ENCODE measurements at regions not wholly inside any gene's neighbourhood (a gene's known extent, or its start where the extent isn't known, plus 50 kb on each side); places are given as distances from the start of the nearest gene placed in this dataset.
"Not testable (repeated sequence)": the region's sequence is repeated elsewhere in the genome, so short reads cannot be mapped to it uniquely, and the experiment has no call there.

- DNase-seq (no peak), ATAC-seq (no peak)
- Mint-ChIP-seq H3K4me3 (no peak overlapping the region), H3K27me3 (ENCODE audit: low read depth) (peaks cover 5% of the 10 kb centered on the region), H3K27ac (no peak overlapping the region), H3K4me1 (ENCODE audit: low read depth) (no peaks in the 10 kb centered on the region), H3K36me3 (ENCODE audit: low read depth) (no peaks in the 10 kb centered on the region), H3K9me3 (ENCODE audit: insufficient read depth) (no peaks in the 10 kb centered on the region)
- POLR2A ChIA-PET, result no interaction called here
- CTCF ChIA-PET, result no interaction called here
Measured at GRCh38 chr1:99551812-99552614, 93.9 kb upstream of the PALMD start.

GRCh38 chr1:99553301-99553700, 92.6 kb upstream of the PALMD start:
- POLR2A ChIA-PET, result no interaction called here
- ATAC-seq (no peak), DNase-seq (no peak)
- H3K4me1 Mint-ChIP-seq (ENCODE audit: low read depth), result no peaks in the 10 kb centered on the region
- H3K4me3 Mint-ChIP-seq, result no peak overlapping the region
- no peak overlapping the region for H3K27ac Mint-ChIP-seq
- no peaks in the 10 kb centered on the region for H3K9me3 Mint-ChIP-seq (ENCODE audit: insufficient read depth)
- peaks cover 9% of the 10 kb centered on the region for H3K27me3 Mint-ChIP-seq (ENCODE audit: low read depth)
- no peaks in the 10 kb centered on the region for H3K36me3 Mint-ChIP-seq (ENCODE audit: low read depth)
- CTCF ChIA-PET, result no interaction called here

- ATAC-seq; H3K9me3 Mint-ChIP-seq (ENCODE audit: insufficient read depth); CTCF ChIA-PET; H3K27ac Mint-ChIP-seq; H3K27me3 Mint-ChIP-seq (ENCODE audit: low read depth); DNase-seq; H3K4me1 Mint-ChIP-seq (ENCODE audit: low read depth); H3K4me3 Mint-ChIP-seq; POLR2A ChIA-PET; H3K36me3 Mint-ChIP-seq (ENCODE audit: low read depth): not testable (repeated sequence)
Measured at GRCh38 chr1:99553819-99554218, 92.1 kb upstream of the PALMD start.

- ChIA-PET POLR2A (no interaction called here), CTCF (no interaction called here)
- DNase-seq (no peak), ATAC-seq (no peak)
- H3K4me1 Mint-ChIP-seq (ENCODE audit: low read depth), result no peaks in the 10 kb centered on the region
- H3K27ac Mint-ChIP-seq, result no peak overlapping the region
- peaks cover 9% of the 10 kb centered on the region for H3K27me3 Mint-ChIP-seq (ENCODE audit: low read depth)
- no peaks in the 10 kb centered on the region for H3K9me3 Mint-ChIP-seq (ENCODE audit: insufficient read depth)
- no peak overlapping the region for H3K4me3 Mint-ChIP-seq
- H3K36me3 Mint-ChIP-seq (ENCODE audit: low read depth), result no peaks in the 10 kb centered on the region
Measured at GRCh38 chr1:99554727-99555126, 91.2 kb upstream of the PALMD start.

- no peaks in the 10 kb centered on the region for H3K9me3 Mint-ChIP-seq (ENCODE audit: insufficient read depth)
- H3K36me3 Mint-ChIP-seq (ENCODE audit: low read depth), result no peaks in the 10 kb centered on the region
- H3K4me3 Mint-ChIP-seq, result no peak overlapping the region
- CTCF ChIA-PET, result no interaction called here
- peaks cover 7% of the 10 kb centered on the region for H3K27me3 Mint-ChIP-seq (ENCODE audit: low read depth)
- POLR2A ChIA-PET, result no interaction called here
- no peaks in the 10 kb centered on the region for H3K4me1 Mint-ChIP-seq (ENCODE audit: low read depth)
- H3K27ac Mint-ChIP-seq, result no peak overlapping the region
- DNase-seq, result no peak
- ATAC-seq, result no peak
Measured at GRCh38 chr1:99557546-99558202, 88.2 kb upstream of the PALMD start.

GRCh38 chr1:99559166-99559565, 86.7 kb upstream of the PALMD start:
- ATAC-seq (no peak), DNase-seq (no peak)
- H3K27ac Mint-ChIP-seq, result no peak overlapping the region
- ChIA-PET POLR2A (no interaction called here), CTCF (no interaction called here)
- no peaks in the 10 kb centered on the region for H3K9me3 Mint-ChIP-seq (ENCODE audit: insufficient read depth)
- H3K27me3 Mint-ChIP-seq (ENCODE audit: low read depth), result peaks cover 5% of the 10 kb centered on the region
- H3K4me3 Mint-ChIP-seq, result no peak overlapping the region
- H3K4me1 Mint-ChIP-seq (ENCODE audit: low read depth), result no peaks in the 10 kb centered on the region
- no peaks in the 10 kb centered on the region for H3K36me3 Mint-ChIP-seq (ENCODE audit: low read depth)

- Mint-ChIP-seq H3K4me3 (no peak overlapping the region), H3K9me3 (ENCODE audit: insufficient read depth) (no peaks in the 10 kb centered on the region), H3K27me3 (ENCODE audit: low read depth) (peaks cover 5% of the 10 kb centered on the region), H3K4me1 (ENCODE audit: low read depth) (no peaks in the 10 kb centered on the region), H3K36me3 (ENCODE audit: low read depth) (no peaks in the 10 kb centered on the region), H3K27ac (no peak overlapping the region)
- POLR2A ChIA-PET, result no interaction called here
- CTCF ChIA-PET, result no interaction called here
- ATAC-seq (no peak), DNase-seq (no peak)
Measured at GRCh38 chr1:99560207-99561040, 85.5 kb upstream of the PALMD start.

GRCh38 chr1:99561952-99562351, 84.0 kb upstream of the PALMD start:
- CTCF ChIA-PET, result no interaction called here
- POLR2A ChIA-PET, result no interaction called here
- H3K27me3 Mint-ChIP-seq (ENCODE audit: low read depth), result peaks cover 6% of the 10 kb centered on the region
- H3K9me3 Mint-ChIP-seq (ENCODE audit: insufficient read depth), result no peaks in the 10 kb centered on the region
- no peak overlapping the region for H3K4me3 Mint-ChIP-seq
- no peak overlapping the region for H3K27ac Mint-ChIP-seq
- DNase-seq (no peak), ATAC-seq (no peak)
- H3K4me1 Mint-ChIP-seq (ENCODE audit: low read depth), result no peaks in the 10 kb centered on the region
- no peaks in the 10 kb centered on the region for H3K36me3 Mint-ChIP-seq (ENCODE audit: low read depth)

GRCh38 chr1:99565606-99566289, 80.2 kb upstream of the PALMD start:
- no peak overlapping the region for H3K27ac Mint-ChIP-seq
- ATAC-seq, result no peak
- no peaks in the 10 kb centered on the region for H3K36me3 Mint-ChIP-seq (ENCODE audit: low read depth)
- no peaks in the 10 kb centered on the region for H3K4me1 Mint-ChIP-seq (ENCODE audit: low read depth)
- DNase-seq, result no peak
- ChIA-PET CTCF (no interaction called here), POLR2A (no interaction called here)
- peaks cover 3% of the 10 kb centered on the region for H3K27me3 Mint-ChIP-seq (ENCODE audit: low read depth)
- no peak overlapping the region for H3K4me3 Mint-ChIP-seq
- H3K9me3 Mint-ChIP-seq (ENCODE audit: insufficient read depth), result no peaks in the 10 kb centered on the region

- CTCF ChIA-PET, result no interaction called here
- ATAC-seq, result no peak
Measured at GRCh38 chr1:99566290-99567021, 79.5 kb upstream of the PALMD start.

GRCh38 chr1:99570486-99571089, 75.3 kb upstream of the PALMD start:
- Mint-ChIP-seq H3K27me3 (ENCODE audit: low read depth) (peaks cover 3% of the 10 kb centered on the region), H3K4me3 (no peak overlapping the region), H3K9me3 (ENCODE audit: insufficient read depth) (no peaks in the 10 kb centered on the region), H3K36me3 (ENCODE audit: low read depth) (no peaks in the 10 kb centered on the region), H3K27ac (no peak overlapping the region), H3K4me1 (ENCODE audit: low read depth) (no peaks in the 10 kb centered on the region)
- ATAC-seq, result no peak
- DNase-seq, result no peak
- CTCF ChIA-PET, result no interaction called here
- POLR2A ChIA-PET, result no interaction called here

More at GRCh38 chr1:99566290-99567021, 79.5 kb upstream of the PALMD start:
- Mint-ChIP-seq H3K27ac (no peak overlapping the region), H3K36me3 (ENCODE audit: low read depth) (no peaks in the 10 kb centered on the region), H3K4me3 (no peak overlapping the region), H3K9me3 (ENCODE audit: insufficient read depth) (no peaks in the 10 kb centered on the region), H3K4me1 (ENCODE audit: low read depth) (no peaks in the 10 kb centered on the region), H3K27me3 (ENCODE audit: low read depth) (peaks cover 3% of the 10 kb centered on the region)
- POLR2A ChIA-PET, result no interaction called here
- no peak for DNase-seq

All from activated CD8-positive, alpha-beta T cell treated with anti-CD3 and anti-CD28 coated beads, Interleukin-2, amount 10 ng/mL, durations not matched to agents 7 days and 5 days (primary cell).